Kidney capillary endothelial cell (primary cell): ENCODE measurements at regions not wholly inside any gene's neighbourhood (a gene's known extent, or its start where the extent isn't known, plus 50 kb on each side); places are given as distances from the start of the nearest gene placed in this dataset.

Source experiments
- DNase-seq: peaks from one replicate; pipeline ENCODE4 v3.0.0-alpha.2; 2018; ENCODE audit warnings: low spot score

GRCh38 chr3:31050296-31050695, 155.8 kb upstream of the GADL1 start:
- no peak for DNase-seq

DNA sequence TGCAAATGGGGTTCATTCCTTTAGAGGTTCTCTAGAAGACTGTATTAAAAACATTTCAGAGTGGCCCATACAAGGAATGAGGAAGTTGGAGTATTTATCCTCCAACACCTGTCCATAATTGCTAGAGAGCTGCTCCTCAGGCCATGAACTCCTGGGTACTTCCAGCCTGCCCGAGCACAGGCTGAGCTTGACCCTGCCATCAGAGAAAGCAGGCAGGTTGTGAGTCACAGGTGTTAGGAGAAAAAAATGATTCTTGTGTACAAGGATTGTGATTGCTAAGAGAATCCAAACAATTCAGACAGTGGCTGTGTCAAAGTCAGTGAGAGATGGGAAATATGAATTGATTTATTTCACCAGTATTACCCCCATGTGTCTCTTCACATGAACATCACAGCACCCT, 156.8 kb upstream of the GADL1 start:
- DNase-seq: no peak

GRCh38 chr3:31053299-31053698, 158.8 kb upstream of the GADL1 start:
- DNase-seq: no peak

GRCh38 chr3:31054032-31054431, 159.6 kb upstream of the GADL1 start:
- no peak for DNase-seq

DNA sequence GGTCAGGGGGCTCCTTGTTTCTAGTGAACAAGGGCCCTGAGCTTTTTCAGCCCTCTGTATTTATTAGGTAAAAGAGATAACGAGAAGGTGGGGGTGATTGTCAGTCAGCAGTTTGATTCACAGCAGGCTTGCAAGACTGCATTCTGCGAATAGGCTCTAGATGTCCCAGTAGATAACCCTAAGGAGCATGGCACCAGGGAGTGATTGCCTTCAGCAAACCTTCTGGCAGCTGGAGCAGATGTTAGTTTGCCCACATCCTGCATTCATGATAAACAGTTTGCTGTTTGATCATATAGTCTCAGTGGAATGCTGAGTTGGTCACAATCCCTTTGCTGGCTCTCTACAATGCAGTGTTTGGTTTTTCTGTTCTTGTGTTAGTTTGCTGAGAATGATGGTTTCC, 161.3 kb upstream of the GADL1 start:
- no peak for DNase-seq

DNA sequence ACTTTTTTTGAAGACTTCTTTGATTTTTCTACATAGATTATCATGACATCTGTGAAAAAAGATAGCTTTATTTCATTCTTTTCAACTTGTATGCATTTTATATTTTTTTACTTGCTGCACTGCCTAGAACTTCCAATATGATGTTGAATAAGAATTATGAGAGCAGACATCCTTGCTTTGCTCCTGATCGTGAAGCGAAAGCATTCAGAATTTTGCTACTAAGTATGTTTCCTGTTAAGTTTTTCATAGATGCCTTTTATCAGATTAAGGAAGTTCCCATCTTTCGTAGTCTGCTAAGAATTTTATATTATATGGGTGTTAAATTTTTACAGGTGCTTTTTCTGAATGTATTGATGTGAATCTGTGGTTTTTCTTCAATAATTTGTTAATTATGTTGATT, 163.4 kb upstream of the GADL1 start:
- DNase-seq: no peak

GRCh38 chr3:31064021-31064420, 169.6 kb upstream of the GADL1 start:
- no peak for DNase-seq

- DNase-seq: no peak
These were observed 171.3 kb upstream of the GADL1 start for GRCh38 chr3:31065765-31066164.

GRCh38 chr3:31067004-31067403, 172.5 kb upstream of the GADL1 start:
- no peak for DNase-seq

DNA sequence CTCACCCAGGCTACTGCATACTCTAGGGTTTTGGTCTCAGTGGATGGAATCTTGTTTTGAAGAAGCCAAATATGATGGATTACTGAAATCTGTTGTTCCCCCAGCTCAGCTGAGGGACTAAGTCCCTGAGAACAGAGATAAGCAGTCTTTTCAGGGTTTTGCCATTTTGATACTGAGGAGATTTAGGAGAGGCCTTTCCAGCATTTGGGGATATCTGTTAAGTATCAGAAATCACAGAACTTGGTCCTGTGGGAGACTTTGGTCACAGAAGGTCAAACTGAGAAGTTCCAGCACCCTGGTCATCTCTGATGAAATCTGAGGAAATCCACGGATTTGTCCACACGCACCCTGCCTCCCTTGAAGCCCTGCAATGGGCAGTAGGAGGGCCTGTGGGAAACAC, 181.0 kb upstream of the GADL1 start:
- DNase-seq: no peak

DNA sequence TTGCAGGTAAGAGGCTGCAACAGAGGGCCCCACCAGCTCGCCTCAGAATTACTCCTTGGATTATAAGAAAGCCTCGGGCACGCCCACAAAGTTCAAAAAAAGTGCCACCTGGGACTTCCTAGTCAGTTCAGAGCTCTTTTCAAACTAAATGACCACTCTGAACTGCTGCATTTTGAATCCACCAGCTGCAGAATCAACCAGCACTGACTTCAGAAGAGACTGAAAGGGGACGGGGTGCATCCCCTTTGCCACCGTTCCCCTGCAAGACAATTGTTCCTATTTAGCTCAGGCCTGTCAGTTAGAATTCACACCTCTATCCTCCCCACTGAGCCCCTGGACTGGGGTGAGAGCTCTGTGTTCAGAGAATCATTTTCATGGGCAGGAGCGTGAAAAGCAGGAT, 181.4 kb upstream of the GADL1 start:
- DNase-seq: no peak

GRCh38 chr3:31077021-31077601, 182.7 kb upstream of the GADL1 start:
- peak; percentile 79 for DNase-seq

GRCh38 chr3:31077826-31078225, 183.4 kb upstream of the GADL1 start:
- DNase-seq: peak; percentile 21

DNA sequence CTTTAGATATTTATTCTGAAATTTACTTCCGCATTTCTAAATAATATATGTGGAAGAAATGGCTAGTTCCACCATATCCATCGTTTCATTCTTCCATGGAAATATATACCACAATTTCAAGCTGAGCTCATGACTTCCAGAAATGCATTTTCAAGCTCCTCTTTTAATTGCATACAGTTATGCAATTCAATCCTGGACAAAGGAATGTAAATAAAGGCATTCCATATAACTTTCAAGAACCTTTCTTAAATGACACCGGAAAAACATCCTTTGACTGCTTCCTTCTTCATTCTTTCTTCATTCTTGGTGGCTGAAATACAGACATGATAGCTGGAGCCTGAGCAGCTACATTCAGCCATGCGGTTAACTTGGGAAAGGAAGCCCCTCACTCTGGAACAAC, 185.2 kb upstream of the GADL1 start:
- DNase-seq: no peak

DNA sequence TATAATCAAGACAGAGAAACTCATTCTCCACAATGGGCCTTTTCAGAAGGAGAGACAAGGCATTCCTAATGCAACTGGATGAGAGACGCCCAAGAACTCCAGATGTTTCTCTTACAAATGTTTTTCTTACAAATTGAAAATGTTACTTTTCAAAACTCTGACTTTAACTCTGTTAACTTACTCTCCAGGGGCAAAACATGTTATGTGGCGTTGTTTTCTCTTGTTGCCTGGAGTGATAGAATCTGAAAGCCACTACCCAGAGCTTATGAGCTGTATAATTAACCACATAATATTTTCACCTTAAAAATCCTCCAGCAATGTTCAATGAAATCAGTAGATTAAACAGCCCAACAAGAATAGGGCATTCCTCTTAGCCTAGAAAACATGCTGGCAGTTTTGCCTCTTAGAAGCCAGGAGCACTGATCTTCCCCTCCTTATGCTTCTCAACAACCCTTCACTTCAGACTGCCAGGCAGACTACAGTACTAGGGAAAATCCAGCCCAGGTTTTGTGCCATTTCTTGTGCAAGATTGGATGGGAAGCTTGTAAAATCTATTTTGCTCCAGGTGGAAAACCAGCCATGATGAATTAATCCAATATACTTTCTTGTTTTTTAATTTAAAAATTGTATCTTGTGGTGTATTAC, 186.7 kb upstream of the GADL1 start:
- DNase-seq: no peak

GRCh38 chr3:31086148-31086547, 191.7 kb upstream of the GADL1 start:
- no peak for DNase-seq

GRCh38 chr3:31086698-31087097, 192.2 kb upstream of the GADL1 start:
- no peak for DNase-seq

GRCh38 chr3:31091748-31092147, 197.3 kb upstream of the GADL1 start:
- no peak for DNase-seq

DNA sequence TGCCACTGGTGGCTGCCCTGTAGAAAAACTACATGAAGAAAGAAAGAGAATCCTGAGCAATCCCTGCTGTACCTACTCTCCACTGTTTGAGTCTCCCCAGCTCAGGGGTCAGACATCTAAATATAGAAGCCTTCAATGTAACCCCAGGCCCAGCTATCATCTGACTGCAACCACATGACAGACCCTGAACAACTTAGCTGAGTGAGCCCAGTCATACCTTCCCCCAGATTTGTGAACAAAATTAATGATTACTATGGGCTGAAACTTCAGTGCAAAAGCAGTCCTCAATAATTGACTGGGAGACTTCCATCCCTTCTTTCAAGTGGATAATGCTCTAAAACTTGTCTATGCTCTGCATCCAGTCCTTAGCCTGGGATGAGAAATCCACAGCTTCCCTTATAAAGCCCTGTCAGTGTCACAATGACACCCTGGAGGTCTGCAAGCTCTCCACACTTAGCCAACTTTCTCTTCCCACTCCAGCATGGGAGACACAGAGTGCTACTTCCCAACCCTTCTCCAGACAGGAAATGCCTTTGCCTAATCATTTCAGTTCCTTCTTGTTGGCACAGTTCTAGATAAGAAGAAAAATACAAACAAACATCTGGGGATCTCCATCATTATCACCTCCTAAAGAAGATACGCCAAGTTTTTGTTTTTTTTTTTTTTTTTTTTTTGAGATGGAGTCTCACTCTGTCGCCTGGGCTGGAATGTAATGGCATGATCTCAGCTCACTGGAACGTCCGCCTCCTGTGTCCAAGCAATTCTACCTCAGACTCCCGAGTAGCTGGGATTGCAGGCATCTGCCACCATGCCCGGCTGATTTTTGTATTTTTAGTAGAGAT, 198.5 kb upstream of the GADL1 start:
- no peak for DNase-seq

GRCh38 chr3:31093606-31094005, 199.1 kb upstream of the GADL1 start:
- no peak for DNase-seq

- no peak for DNase-seq
These were observed 199.6 kb upstream of the GADL1 start for GRCh38 chr3:31094048-31094447.

- no peak for DNase-seq
These were observed 200.8 kb upstream of the GADL1 start for GRCh38 chr3:31095255-31095654.

DNA sequence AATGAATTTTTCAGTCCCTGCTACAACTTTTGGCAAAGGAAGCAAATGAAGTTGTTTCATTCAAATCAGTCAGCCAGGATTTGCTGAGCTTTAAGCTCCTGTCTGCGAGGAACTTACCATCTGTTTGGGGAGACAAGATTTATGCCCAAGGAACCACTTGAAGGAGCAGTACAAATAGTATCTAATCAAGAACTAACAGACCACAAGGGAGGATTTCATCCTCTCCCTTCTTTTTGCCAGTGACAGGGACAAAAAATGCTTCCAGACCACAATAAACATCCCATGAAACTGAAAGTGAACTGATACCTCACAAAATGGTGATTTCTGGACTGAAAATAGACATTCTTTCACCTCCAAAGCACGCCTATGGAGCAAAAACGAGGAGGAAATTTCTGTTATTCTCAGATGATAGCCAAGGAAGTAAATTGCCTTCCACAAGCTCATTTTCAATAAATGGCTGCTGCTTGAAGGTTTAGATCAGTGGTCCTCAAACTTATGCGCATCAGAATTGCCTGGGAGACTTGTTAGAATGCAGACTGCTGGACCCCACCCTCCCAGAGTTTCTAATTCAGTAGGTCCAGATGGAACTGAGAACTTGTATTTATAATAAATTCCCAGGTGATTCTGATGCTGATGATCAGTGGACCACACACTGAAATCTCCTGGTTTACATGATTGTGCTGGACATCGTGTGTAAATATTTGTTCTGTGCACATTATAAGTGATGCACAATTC, 202.4 kb upstream of the GADL1 start:
- DNase-seq: no peak
